ENCODE measurements at regions not wholly inside any gene's neighbourhood (a gene's known extent, or its start where the extent isn't known, plus 50 kb on each side); places are given as distances from the start of the nearest gene placed in this dataset.

GRCh38 chr17:77399319-77399957 lies 258.7 kb downstream of the SEC14L1 start:
- no peak for DNase-seq

- DNase-seq = peak; percentile 76
Observed at GRCh38 chr17:77400445-77400870, 259.7 kb downstream of the SEC14L1 start.

GRCh38 chr17:77402159-77402731 lies 261.5 kb downstream of the SEC14L1 start:
- DNase-seq = no peak

- no peak for DNase-seq
Observed at GRCh38 chr17:77403854-77404253, 263.1 kb downstream of the SEC14L1 start.

- peak; percentile 86 for DNase-seq
Observed at GRCh38 chr17:77404812-77405581, 264.2 kb downstream of the SEC14L1 start.

- DNase-seq = no peak
Observed at GRCh38 chr17:77405867-77406732, 265.3 kb downstream of the SEC14L1 start.

GRCh38 chr17:77407321-77408277 lies 266.8 kb downstream of the SEC14L1 start:
- no peak for DNase-seq

- no peak for DNase-seq
Observed at GRCh38 chr17:77408284-77408683, 267.5 kb downstream of the SEC14L1 start.

GRCh38 chr17:77409282-77410161 lies 268.8 kb downstream of the SEC14L1 start:
- peak; percentile 71 for DNase-seq

- no peak for DNase-seq
Observed at GRCh38 chr17:77410470-77410869, 269.7 kb downstream of the SEC14L1 start.

GRCh38 chr17:77414811-77415400 lies 274.1 kb downstream of the SEC14L1 start:
- DNase-seq = no peak

- no peak for DNase-seq
Observed at GRCh38 chr17:77416105-77416713, 275.4 kb downstream of the SEC14L1 start.

GRCh38 chr17:77417575-77417974 lies 276.8 kb downstream of the SEC14L1 start:
- DNase-seq = no peak

- DNase-seq = no peak
Observed at GRCh38 chr17:77418609-77419008, 277.8 kb downstream of the SEC14L1 start.

GRCh38 chr17:77419095-77419494 lies 278.3 kb downstream of the SEC14L1 start:
- no peak for DNase-seq

GRCh38 chr17:77419547-77420094 lies 278.9 kb downstream of the SEC14L1 start:
- DNase-seq = no peak

GRCh38 chr17:77420095-77420803 lies 279.5 kb downstream of the SEC14L1 start:
- DNase-seq = no peak

- DNase-seq = peak; percentile 52
Observed at GRCh38 chr17:77420804-77421629, 280.2 kb downstream of the SEC14L1 start.
